ENCODE measurements at regions not wholly inside any gene's neighbourhood (a gene's known extent, or its start where the extent isn't known, plus 50 kb on each side); places are given as distances from the start of the nearest gene placed in this dataset.
"Not testable (repeated sequence)": the region's sequence is repeated elsewhere in the genome, so short reads cannot be mapped to it uniquely, and the experiment has no call there.

- Histone ChIP-seq H3K9ac (no peak overlapping the region), H2AFZ (no peak overlapping the region), H3K27ac (no peak overlapping the region), H3K4me3 (ENCODE audit: low read depth, low read length) (no peak overlapping the region), H3K79me2 (no peaks in the 10 kb centered on the region), H3K36me3 (ENCODE audit: control insufficient read depth, insufficient read depth, low read length) (no peaks in the 10 kb centered on the region), H3K9me3 (ENCODE audit: control insufficient read depth, low read length) (no peaks in the 10 kb centered on the region), H3K27me3 (ENCODE audit: control insufficient read depth, insufficient read depth, low read length) (no peaks in the 10 kb centered on the region), H3K4me1 (no peaks in the 10 kb centered on the region), H3K4me2 (ENCODE audit: low read length) (no peak overlapping the region)
- TF ChIP-seq CTCF (IDR thresholded peaks at IDR 0.05), result no peak
These were observed 69.1 kb upstream of the ID2 start for GRCh38 chr2:8612734-8613179.

GRCh38 chr2:8613207-8613999, 68.5 kb upstream of the ID2 start:
- not testable (repeated sequence) for H3K4me3 ChIP-seq (ENCODE audit: low read depth, low read length); H3K79me2 ChIP-seq; H3K4me1 ChIP-seq; H2AFZ ChIP-seq; H3K9me3 ChIP-seq (ENCODE audit: control insufficient read depth, low read length); H3K27me3 ChIP-seq (ENCODE audit: control insufficient read depth, insufficient read depth, low read length); H3K27ac ChIP-seq; H3K9ac ChIP-seq; H3K4me2 ChIP-seq (ENCODE audit: low read length); H3K36me3 ChIP-seq (ENCODE audit: control insufficient read depth, insufficient read depth, low read length)

- Histone ChIP-seq H3K4me2 (ENCODE audit: low read length) (no peak overlapping the region), H3K27me3 (ENCODE audit: control insufficient read depth, insufficient read depth, low read length) (no peaks in the 10 kb centered on the region), H3K27ac (no peak overlapping the region), H2AFZ (no peak overlapping the region), H3K4me3 (ENCODE audit: low read depth, low read length) (no peak overlapping the region), H3K36me3 (ENCODE audit: control insufficient read depth, insufficient read depth, low read length) (no peaks in the 10 kb centered on the region), H3K79me2 (no peaks in the 10 kb centered on the region), H3K9ac (no peak overlapping the region), H3K4me1 (no peaks in the 10 kb centered on the region), H3K9me3 (ENCODE audit: control insufficient read depth, low read length) (no peaks in the 10 kb centered on the region)
- TF ChIP-seq CTCF (IDR thresholded peaks at IDR 0.05), result no peak
These were observed 67.2 kb upstream of the ID2 start for GRCh38 chr2:8614646-8615045.

DNA sequence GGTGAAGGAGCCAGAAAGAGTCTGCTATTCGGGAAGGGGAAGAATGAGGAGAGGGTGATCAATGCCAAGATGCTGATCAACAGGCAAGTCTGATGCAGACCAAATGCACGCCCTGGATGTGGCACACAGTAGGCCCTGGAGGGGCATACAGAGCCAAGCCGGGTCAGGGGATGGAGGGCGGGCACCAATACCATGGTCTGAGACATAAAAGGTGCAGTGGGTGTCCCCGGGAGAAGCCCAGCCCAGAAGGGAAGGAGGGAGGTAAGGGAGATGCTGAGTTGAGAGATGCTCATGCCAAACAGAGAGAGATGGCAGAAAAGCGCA, 66.6 kb upstream of the ID2 start:
- H3K27ac ChIP-seq, result no peak overlapping the region
- TF ChIP-seq CTCF (IDR thresholded peaks at IDR 0.05), result no peak
- no peaks in the 10 kb centered on the region for H3K27me3 ChIP-seq (ENCODE audit: control insufficient read depth, insufficient read depth, low read length)
- no peaks in the 10 kb centered on the region for H3K79me2 ChIP-seq
- H3K4me3 ChIP-seq (ENCODE audit: low read depth, low read length), result no peak overlapping the region
- H3K9ac ChIP-seq, result no peak overlapping the region
- H3K4me2 ChIP-seq (ENCODE audit: low read length), result no peak overlapping the region
- no peaks in the 10 kb centered on the region for H3K9me3 ChIP-seq (ENCODE audit: control insufficient read depth, low read length)
- H3K4me1 ChIP-seq, result no peaks in the 10 kb centered on the region
- no peak overlapping the region for H2AFZ ChIP-seq
- H3K36me3 ChIP-seq (ENCODE audit: control insufficient read depth, insufficient read depth, low read length), result no peaks in the 10 kb centered on the region

DNA sequence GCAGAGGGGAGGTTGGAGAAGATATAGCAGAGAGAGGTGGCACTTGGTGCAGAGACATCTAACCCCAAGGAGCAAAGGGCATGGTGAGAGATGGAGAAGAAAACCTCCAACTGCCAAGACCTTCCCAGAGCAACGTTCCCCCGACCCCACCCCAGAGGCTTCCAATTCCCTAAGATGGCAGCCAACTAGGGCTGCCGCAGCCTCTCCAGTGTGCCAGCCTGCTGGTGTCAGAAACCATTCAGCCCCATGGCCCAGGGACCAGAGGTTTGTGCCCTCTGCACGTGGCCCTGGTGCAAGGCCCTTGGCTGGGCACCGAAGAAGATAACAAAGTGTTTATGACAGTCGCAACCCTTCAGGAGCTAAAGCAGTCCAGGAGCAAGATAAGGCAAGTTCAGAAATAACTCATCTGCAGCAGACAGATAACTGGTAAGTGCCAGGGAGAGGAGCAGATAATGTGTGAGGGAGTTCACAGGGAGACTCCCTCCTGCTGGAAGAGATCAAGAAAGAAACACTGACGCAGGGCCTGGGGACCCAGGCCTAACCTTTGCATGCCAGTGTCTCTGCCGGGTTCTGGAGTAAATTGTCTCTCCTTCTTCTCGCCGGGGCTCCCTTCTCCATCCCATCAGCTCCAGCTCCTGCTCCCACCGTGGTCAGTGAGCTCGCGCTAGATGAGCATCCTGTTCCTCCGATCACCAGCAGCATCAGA, 66.1 kb upstream of the ID2 start:
- Histone ChIP-seq H3K27me3 (ENCODE audit: control insufficient read depth, insufficient read depth, low read length) (no peaks in the 10 kb centered on the region), H3K9ac (no peak overlapping the region), H3K4me2 (ENCODE audit: low read length) (no peak overlapping the region), H3K9me3 (ENCODE audit: control insufficient read depth, low read length) (no peaks in the 10 kb centered on the region), H3K36me3 (ENCODE audit: control insufficient read depth, insufficient read depth, low read length) (no peaks in the 10 kb centered on the region), H3K4me1 (no peaks in the 10 kb centered on the region), H3K27ac (no peak overlapping the region), H3K79me2 (no peaks in the 10 kb centered on the region), H3K4me3 (ENCODE audit: low read depth, low read length) (no peak overlapping the region), H2AFZ (no peak overlapping the region)
- TF ChIP-seq CTCF (IDR thresholded peaks at IDR 0.05), result no peak

Measured in parathyroid adenoma (tissue), 2 donors.